AG04450 (cell line): ENCODE measurements at regions not wholly inside any gene's neighbourhood (a gene's known extent, or its start where the extent isn't known, plus 50 kb on each side); places are given as distances from the start of the nearest gene placed in this dataset.

Source experiments
- CTCF ChIA-PET: fragments of 300-600, 350-600 bp; formaldehyde crosslinking; extraction: SDS; loops from one replicate; lab custom pipeline; 2022; ENCODE audit warnings: antibody characterized with exemption, inconsistent platforms; lab: Charles Lee
- POLR2A ChIA-PET: fragments of 350-600 bp; formaldehyde crosslinking; extraction: SDS; loops from one replicate; lab custom pipeline; 2021; ENCODE audit warnings: antibody characterized with exemption, inconsistent platforms; lab: Yijun Ruan, JAX
- DNase-seq: peaks from one replicate; pipeline ENCODE4 v3.0.0-alpha.2; 2011; ENCODE audit warnings: low read depth, low spot score
- H3K27ac ChIP-seq: one replicate; pipeline ENCODE4 v1.5.1; 2012; ENCODE audit warnings: low read depth, low read length, control low read depth
- H3K27me3 ChIP-seq: one replicate; pipeline ENCODE4 v1.6.0; 2012; ENCODE audit warnings: low read length; ENCODE audit not compliant: control insufficient read depth, insufficient read depth
- H3K4me3 ChIP-seq: 2 replicates; pipeline ENCODE4 v1.5.1; 2011; ENCODE audit warnings: mild to moderate bottlenecking, low read depth, low read length, control low read depth
- H3K9me3 ChIP-seq: 2 replicates; pipeline ENCODE4 v1.5.1; 2012; ENCODE audit warnings: low read length; ENCODE audit not compliant: control insufficient read depth, insufficient read depth
- TF ChIP-seq, protein P1 (sequence below): IDR thresholded peaks from 2 replicates; pipeline ENCODE4 v1.5.1; 2011; ENCODE audit warnings: low read depth, low read length, control low read depth, inconsistent platforms

DNA sequence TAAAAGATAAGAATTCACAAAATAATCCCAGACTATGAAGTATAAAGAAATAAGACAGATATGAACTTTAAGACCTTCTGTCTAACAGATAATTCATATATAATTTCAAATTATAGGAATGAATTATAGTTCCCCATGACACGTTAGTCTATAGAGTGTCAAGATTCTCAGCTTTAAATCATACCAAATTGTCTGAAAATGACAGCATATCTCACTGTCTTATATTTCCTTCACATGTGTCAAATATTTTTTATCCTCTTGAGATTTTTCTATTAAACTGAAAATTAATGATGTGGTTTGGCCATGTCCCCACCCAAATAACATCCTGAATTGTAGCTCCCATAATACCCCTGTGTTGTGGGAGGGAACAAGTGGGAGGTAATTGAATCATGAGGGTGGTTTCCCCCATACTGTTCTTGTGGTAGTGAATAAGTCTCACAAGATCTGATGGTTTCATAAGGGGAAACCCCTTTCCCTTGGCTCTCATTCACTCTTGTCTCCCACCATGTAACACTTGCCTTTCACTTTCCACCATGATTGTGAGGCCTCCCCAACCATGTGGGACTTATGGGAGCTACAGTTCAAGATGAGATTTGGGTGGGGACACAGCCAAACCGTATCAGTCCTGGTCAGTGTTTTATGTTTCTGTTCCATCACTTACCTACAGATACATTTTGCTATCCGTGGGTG is 825.3 kb upstream of the GJE1 start:
- no peak for DNase-seq
- TF ChIP-seq, protein P1, sequence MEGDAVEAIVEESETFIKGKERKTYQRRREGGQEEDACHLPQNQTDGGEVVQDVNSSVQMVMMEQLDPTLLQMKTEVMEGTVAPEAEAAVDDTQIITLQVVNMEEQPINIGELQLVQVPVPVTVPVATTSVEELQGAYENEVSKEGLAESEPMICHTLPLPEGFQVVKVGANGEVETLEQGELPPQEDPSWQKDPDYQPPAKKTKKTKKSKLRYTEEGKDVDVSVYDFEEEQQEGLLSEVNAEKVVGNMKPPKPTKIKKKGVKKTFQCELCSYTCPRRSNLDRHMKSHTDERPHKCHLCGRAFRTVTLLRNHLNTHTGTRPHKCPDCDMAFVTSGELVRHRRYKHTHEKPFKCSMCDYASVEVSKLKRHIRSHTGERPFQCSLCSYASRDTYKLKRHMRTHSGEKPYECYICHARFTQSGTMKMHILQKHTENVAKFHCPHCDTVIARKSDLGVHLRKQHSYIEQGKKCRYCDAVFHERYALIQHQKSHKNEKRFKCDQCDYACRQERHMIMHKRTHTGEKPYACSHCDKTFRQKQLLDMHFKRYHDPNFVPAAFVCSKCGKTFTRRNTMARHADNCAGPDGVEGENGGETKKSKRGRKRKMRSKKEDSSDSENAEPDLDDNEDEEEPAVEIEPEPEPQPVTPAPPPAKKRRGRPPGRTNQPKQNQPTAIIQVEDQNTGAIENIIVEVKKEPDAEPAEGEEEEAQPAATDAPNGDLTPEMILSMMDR: no peak
- Histone ChIP-seq H3K4me3 (no peak overlapping the region), H3K9me3 (peaks cover 3% of the 10 kb centered on the region; the same call in 1 of the 2 replicates), H3K27me3 (no peaks in the 10 kb centered on the region), H3K27ac (no peak overlapping the region)
- CTCF ChIA-PET: no interaction called here
- POLR2A ChIA-PET: no interaction called here

DNA sequence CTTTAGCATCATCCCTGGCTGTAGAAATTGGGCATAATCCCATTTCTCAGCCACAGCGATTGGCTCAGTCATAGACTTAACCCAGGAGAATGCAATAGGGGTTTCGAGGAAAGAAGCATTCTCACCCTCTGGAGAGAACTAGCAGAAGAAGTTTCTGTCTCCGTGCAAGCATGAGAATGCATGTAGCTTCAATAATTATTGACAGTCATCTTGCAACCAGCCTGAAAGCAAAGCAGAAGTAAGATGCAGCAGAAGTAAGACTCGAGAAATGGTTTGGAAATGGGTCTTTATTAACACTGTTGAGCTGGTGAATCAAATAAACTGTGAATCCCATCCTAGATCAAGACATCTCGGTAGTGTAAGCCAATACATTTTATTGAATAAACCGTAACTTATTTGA is 828.8 kb upstream of the GJE1 start:
- H3K27me3 ChIP-seq: no peaks in the 10 kb centered on the region
- DNase-seq: no peak
- peaks cover 2% of the 10 kb centered on the region; the same call in 1 of the 2 replicates for H3K9me3 ChIP-seq
- TF ChIP-seq, protein P1: no peak
- ChIA-PET CTCF (no interaction called here), POLR2A (no interaction called here)
- H3K27ac ChIP-seq: no peak overlapping the region
- no peak overlapping the region for H3K4me3 ChIP-seq

DNA sequence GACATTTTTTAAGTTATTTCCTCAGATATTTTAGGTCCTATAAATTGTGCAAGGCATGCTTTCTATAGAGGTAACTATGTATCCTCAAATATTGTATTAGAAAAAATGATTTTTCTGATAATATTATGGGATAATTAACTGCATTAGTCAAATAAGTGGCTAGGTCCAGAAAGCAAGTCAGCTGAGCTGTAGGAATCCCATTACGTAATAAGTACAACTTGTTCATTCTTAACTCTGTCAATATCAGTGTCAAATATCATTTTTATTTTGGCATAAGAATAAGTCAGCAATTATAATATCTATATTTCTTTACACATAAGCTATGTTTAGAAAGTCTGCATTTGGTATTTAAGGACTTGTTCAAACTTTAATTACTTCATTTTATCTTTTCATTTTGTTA is 830.9 kb upstream of the GJE1 start:
- TF ChIP-seq, protein P1: no peak
- POLR2A ChIA-PET: no interaction called here
- H3K9me3 ChIP-seq: no peaks in the 10 kb centered on the region
- H3K27ac ChIP-seq: no peak overlapping the region
- CTCF ChIA-PET: no interaction called here
- no peaks in the 10 kb centered on the region for H3K27me3 ChIP-seq
- H3K4me3 ChIP-seq: no peak overlapping the region
- no peak for DNase-seq

DNA sequence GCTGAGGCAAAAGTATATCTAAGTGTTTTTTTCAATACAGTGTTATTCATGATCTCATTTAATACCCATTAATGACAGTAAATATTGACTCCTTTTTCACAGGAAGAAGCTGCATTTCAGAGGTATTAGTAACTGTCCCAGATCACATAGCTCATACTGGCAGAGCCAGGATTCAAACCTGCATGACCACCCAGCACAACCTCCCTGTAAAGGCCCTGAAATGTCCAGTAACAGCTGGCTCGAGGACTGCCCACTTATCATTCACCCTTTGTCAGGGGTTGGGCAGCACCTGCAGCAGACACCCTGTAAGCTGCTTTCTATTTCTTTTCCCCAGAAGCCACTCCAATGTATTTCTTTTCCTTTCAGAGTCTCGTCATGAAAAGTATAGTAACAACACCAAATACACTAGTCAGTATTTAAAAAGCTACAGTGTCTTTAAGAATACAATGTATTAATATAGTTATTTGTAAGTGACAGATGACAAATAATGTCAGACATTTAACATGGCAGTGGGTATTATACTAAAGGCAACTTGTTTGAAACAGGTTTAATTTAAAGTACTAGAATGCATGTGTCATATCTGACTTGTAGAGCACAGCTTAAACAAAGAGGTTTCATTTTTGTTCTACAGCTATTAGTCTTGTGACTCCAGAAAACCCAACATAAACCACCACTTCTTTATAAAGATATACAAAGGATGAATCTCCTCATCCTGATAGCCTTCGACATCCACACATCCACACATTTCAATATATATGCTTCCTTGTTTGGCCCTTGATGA is 841.6 kb upstream of the GJE1 start:
- DNase-seq: no peak
- Histone ChIP-seq H3K4me3 (no peak overlapping the region), H3K9me3 (no peaks in the 10 kb centered on the region), H3K27me3 (no peaks in the 10 kb centered on the region), H3K27ac (no peak overlapping the region)
- TF ChIP-seq, protein P1: no peak
- ChIA-PET POLR2A (no interaction called here), CTCF (no interaction called here)

DNA sequence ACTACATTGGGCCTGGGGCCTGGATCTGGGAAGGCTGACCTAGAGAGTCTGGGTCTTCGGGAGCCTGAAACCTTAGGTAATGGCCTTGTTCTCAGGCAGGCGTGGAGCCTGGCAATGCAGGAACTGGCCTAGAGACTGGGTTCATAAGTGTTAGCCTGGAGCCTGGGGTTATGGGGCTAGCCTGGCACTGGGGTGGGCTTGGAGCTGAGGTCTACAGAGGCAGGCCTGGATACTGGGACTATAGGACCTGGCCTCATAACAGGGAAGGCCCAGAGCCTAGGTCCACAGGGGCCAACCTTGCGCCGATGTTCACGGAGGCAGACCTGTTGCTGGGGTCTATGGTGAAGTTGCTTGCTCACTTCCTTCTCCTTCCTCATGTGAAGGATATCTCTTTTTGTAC is 843.8 kb upstream of the GJE1 start:
- no peak for DNase-seq
- CTCF ChIA-PET: interaction anchor here (1.6 kb wide), 1 partner anchor 10 kb away, joined by 4 read pairs; no protein-coding TSS in a partner anchor

More for the DNA sequence above, 843.8 kb upstream of the GJE1 start:
- Histone ChIP-seq H3K27ac (no peak overlapping the region), H3K27me3 (no peaks in the 10 kb centered on the region), H3K4me3 (no peak overlapping the region), H3K9me3 (no peaks in the 10 kb centered on the region)
- POLR2A ChIA-PET: no interaction called here
- TF ChIP-seq, protein P1: no peak
